RPMI7951 (cell line): ENCODE measurements at regions not wholly inside any gene's neighbourhood (a gene's known extent, or its start where the extent isn't known, plus 50 kb on each side); places are given as distances from the start of the nearest gene placed in this dataset.
"Not testable (repeated sequence)": the region's sequence is repeated elsewhere in the genome, so short reads cannot be mapped to it uniquely, and the experiment has no call there.

Source experiments
- DNase-seq: peaks from one replicate; pipeline ENCODE4 v3.0.0-alpha.2; 2012; ENCODE audit warnings: low read depth

- DNase-seq = no peak
Observed at GRCh38 chr13:108082481-108082880, 132.9 kb downstream of the LIG4 start.

GRCh38 chr13:108077284-108077683 lies 138.1 kb downstream of the LIG4 start:
- no peak for DNase-seq

- not testable (repeated sequence) for DNase-seq
Observed at GRCh38 chr13:108074429-108074828, 140.9 kb downstream of the LIG4 start.

- DNase-seq = no peak
Observed at GRCh38 chr13:108070925-108071324, 144.4 kb downstream of the LIG4 start.

- no peak for DNase-seq
Observed at GRCh38 chr13:108070491-108070890, 144.8 kb downstream of the LIG4 start.

- no peak for DNase-seq
Observed at GRCh38 chr13:108069521-108070210, 145.7 kb downstream of the LIG4 start.

GRCh38 chr13:108064372-108064771 lies 151.0 kb downstream of the LIG4 start:
- not testable (repeated sequence) for DNase-seq

GRCh38 chr13:108060111-108060510 lies 155.2 kb downstream of the LIG4 start:
- no peak for DNase-seq

GRCh38 chr13:108056278-108056677 lies 159.1 kb downstream of the LIG4 start:
- no peak for DNase-seq

GRCh38 chr13:108049211-108049610 lies 166.1 kb downstream of the LIG4 start:
- no peak for DNase-seq

GRCh38 chr13:108044954-108045353 lies 170.4 kb downstream of the LIG4 start:
- DNase-seq = no peak

GRCh38 chr13:108042866-108043265 lies 172.5 kb downstream of the LIG4 start:
- not testable (repeated sequence) for DNase-seq

GRCh38 chr13:108037348-108037747 lies 178.0 kb downstream of the LIG4 start:
- DNase-seq = no peak

- DNase-seq = no peak
Observed at GRCh38 chr13:108036411-108036932, 178.9 kb downstream of the LIG4 start.

GRCh38 chr13:108034909-108035410 lies 180.4 kb downstream of the LIG4 start:
- DNase-seq = no peak

GRCh38 chr13:108033800-108034707 lies 181.3 kb downstream of the LIG4 start:
- DNase-seq = no peak

- no peak for DNase-seq
Observed at GRCh38 chr13:108031865-108032264, 183.5 kb downstream of the LIG4 start.

GRCh38 chr13:108030769-108031168 lies 184.6 kb downstream of the LIG4 start:
- DNase-seq = no peak

- no peak for DNase-seq
Observed at GRCh38 chr13:108026680-108027410, 188.5 kb downstream of the LIG4 start.

GRCh38 chr13:108020027-108020426 lies 195.3 kb downstream of the LIG4 start:
- DNase-seq = no peak

- no peak for DNase-seq
Observed at GRCh38 chr13:108018371-108018870, 196.9 kb downstream of the LIG4 start.

- DNase-seq = no peak
Observed at GRCh38 chr13:108006619-108007018, 208.7 kb downstream of the LIG4 start.
